Stomach (tissue), 8 donors: ENCODE measurements at regions not wholly inside any gene's neighbourhood (a gene's known extent, or its start where the extent isn't known, plus 50 kb on each side); places are given as distances from the start of the nearest gene placed in this dataset.

ENCODE experiments used
- DNase-seq, 2 donors: peaks; one replicate each; pipeline versions ENCODE4 v3.0.0 to v3.0.0-alpha.2; 2013 to 2019
- H3K27ac ChIP-seq, 5 donors: fragments of 200-600 bp in 4 of 5; sonication (generic) in 4 of 5; one replicate each; pipeline ENCODE4 v1.5.1; 2013 to 2019; ENCODE audit warnings: mild to moderate bottlenecking in 1 of 5, moderate library complexity in 1 of 5
- H3K27me3 ChIP-seq, 3 donors: fragments of 200-600 bp; sonication (generic); one replicate each; pipeline ENCODE4 v1.5.1; 2017 to 2019; ENCODE audit warnings: mixed run types in 1 of 3
- H3K36me3 ChIP-seq, 4 donors: fragments of 200-600 bp; sonication (generic); 1 replicate in 3 of 4; 2 replicates in 1 of 4; pipeline ENCODE4 v1.5.1; 2016 to 2019
- H3K4me1 ChIP-seq, 4 donors: fragments of 200-600 bp; sonication (generic); one replicate each; pipeline ENCODE4 v1.5.1; 2016 to 2019
- H3K4me3 ChIP-seq, 4 donors: fragments of 200-600 bp; sonication (generic) in 3 of 4; one replicate each; pipeline ENCODE4 v1.5.1; 2016 to 2019; ENCODE audit warnings: mild to moderate bottlenecking in 1 of 4
- H3K9me3 ChIP-seq, 4 donors: fragments of 200-600 bp; sonication (generic); one replicate each; pipeline ENCODE4 v1.5.1; 2016 to 2019
- EP300 ChIP-seq: sonication (generic); formaldehyde crosslinking; IDR thresholded peaks from one replicate; pipeline ENCODE4 v1.6.1; 2017; ENCODE audit warnings: antibody characterized with exemption
- POLR2A ChIP-seq, 4 donors: fragments of 450-650 bp; IDR thresholded peaks; one replicate each; pipeline ENCODE4 v1.6.1; 2016; ENCODE audit warnings: antibody characterized with exemption in 4 of 4, control low read depth in 2 of 4, mild to moderate bottlenecking in 1 of 4, moderate library complexity in 1 of 4
- POLR2AphosphoS5 ChIP-seq, 3 donors: sonication (generic); formaldehyde crosslinking; IDR thresholded peaks; one replicate each; pipeline ENCODE4 v1.6.1; 2016; ENCODE audit warnings: antibody characterized with exemption in 3 of 3
- WGBS, 5 donors: extraction: QIAGEN DNeasy Blood & Tissue Kit in 3 of 5; methylation state at CpG; one replicate each; pipeline versions ENCODE4 v1.1.5 to v1.1.7; 2013 to 2018; 5-methylcytosine and 5-hydroxymethylcytosine counted together
- intact Hi-C: fragments of 100-400 bp; cut with DNase I; formaldehyde crosslinking; loops from one replicate; pipeline ENCODE4 v1.15.1; 2023; ENCODE audit warnings: low total_unique reads
- TF ChIP-seq, protein P1 (sequence below), 7 experiments: fragments of 450-650 bp in 4 of 7; fragments of 200-600 bp in 3 of 7; sonication (generic) in 3 of 7; IDR thresholded peaks; one replicate each; pipeline ENCODE4 v1.5.1; 2016 to 2019; ENCODE audit warnings: antibody characterized with exemption in 7 of 7, control low read depth in 2 of 7, mild to moderate bottlenecking in 1 of 7
- donor health status: healthy with polysubstance abuse.
- donor health status: Bipolar disorder and iron deficiency.
- donor health status: healthy.

DNA sequence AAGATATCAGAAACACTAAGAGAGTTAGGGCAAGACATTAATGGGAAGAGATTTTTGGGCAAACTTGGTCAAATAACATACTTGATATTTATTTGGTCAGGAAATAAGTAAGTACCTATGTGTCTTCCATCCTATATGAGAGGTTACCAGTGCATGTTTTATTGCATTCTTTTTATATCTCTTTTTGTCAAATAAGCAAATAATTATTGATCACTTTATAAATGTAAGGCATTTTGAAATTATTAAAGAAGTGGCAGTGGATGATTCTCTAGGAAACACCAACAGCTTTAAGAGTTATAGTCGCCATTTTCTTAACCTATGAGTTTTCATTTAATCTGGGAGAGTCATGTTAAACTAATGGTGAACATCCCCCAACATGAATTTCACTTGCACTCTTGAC, 453.3 kb downstream of the MEIS1 start:
- DNase-seq = no peak
- Histone ChIP-seq H3K27me3 (no peaks in the 10 kb centered on the region), H3K36me3 (no peaks in the 10 kb centered on the region), H3K4me3 (no peak overlapping the region), H3K4me1 (peaks cover 0 to 16% (median 3%) of the 10 kb centered on the region in 4 donors), H3K9me3 (no peaks in the 10 kb centered on the region), H3K27ac (peak overlapping the region in 3 of 5 donors; percentile 14 to 74 (median 24))
- intact Hi-C loops = no loop called here
- 82 to 98% (median 92%) methylated on average over 1 of the region's 1 CpG for WGBS, 5 donors
- no peak for TF ChIP-seq POLR2A (IDR thresholded peaks at IDR 0.05)
- TF ChIP-seq POLR2AphosphoS5 (IDR thresholded peaks at IDR 0.05) = no peak
- TF ChIP-seq EP300 = no peak
- TF ChIP-seq, protein P1, sequence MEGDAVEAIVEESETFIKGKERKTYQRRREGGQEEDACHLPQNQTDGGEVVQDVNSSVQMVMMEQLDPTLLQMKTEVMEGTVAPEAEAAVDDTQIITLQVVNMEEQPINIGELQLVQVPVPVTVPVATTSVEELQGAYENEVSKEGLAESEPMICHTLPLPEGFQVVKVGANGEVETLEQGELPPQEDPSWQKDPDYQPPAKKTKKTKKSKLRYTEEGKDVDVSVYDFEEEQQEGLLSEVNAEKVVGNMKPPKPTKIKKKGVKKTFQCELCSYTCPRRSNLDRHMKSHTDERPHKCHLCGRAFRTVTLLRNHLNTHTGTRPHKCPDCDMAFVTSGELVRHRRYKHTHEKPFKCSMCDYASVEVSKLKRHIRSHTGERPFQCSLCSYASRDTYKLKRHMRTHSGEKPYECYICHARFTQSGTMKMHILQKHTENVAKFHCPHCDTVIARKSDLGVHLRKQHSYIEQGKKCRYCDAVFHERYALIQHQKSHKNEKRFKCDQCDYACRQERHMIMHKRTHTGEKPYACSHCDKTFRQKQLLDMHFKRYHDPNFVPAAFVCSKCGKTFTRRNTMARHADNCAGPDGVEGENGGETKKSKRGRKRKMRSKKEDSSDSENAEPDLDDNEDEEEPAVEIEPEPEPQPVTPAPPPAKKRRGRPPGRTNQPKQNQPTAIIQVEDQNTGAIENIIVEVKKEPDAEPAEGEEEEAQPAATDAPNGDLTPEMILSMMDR (IDR thresholded peaks at IDR 0.05) = no peak

DNA sequence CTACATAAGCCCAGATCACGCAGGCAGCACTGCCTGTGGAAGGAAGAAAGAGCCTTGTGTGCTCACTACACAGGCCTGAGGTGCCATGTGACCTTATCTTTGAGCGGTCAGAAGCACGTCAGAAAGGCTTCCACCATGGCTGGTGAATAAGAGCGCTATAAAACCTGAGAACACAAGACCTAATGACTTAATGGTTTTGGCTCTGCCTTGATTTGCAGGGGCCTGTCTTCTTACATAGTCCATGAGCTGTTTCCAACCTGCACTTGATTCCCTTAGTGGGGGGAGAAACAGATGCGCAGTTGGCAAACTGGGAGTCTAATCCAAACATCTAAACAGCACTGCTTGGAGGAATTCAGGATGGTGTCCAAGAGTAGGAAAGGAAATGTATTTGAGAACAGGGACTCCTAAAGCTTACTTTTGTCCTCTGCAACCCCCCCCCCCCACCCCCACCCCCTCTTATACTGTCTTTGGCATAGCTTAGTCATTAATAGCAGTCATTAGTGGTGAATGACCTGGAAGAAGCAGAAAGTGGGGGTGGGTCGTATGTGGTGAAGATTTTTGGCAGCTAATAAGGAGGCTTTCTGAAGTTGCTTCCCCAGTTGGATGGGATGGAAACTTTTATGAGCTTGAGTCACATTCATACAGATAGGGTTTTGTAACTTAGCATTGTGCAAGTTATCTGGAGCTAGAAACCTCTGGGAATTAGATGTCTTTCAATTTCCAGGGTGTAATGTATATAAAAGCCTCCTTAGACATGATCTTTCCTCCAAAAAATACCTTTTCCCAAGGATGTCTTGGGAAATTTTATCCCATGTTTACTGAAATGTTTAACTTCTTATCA, 454.1 kb downstream of the MEIS1 start:
- peak overlapping the region in 3 of 5 donors; percentile 14 to 74 (median 24) for H3K27ac ChIP-seq
- WGBS, 5 donors = 67 to 82% (median 76%) methylated on average over 4 to 6 of the region's 6 CpGs
- DNase-seq = peak in 1 of 2 donors; percentile 78
- TF ChIP-seq POLR2AphosphoS5 (IDR thresholded peaks at IDR 0.05) = peak in 1 of 3 donors; percentile 23
- TF ChIP-seq, protein P1 (IDR thresholded peaks at IDR 0.05) = no peak
- no peaks in the 10 kb centered on the region for H3K9me3 ChIP-seq
- H3K4me1 ChIP-seq = peaks cover 0 to 16% (median 3%) of the 10 kb centered on the region in 4 donors
- H3K27me3 ChIP-seq = no peaks in the 10 kb centered on the region
- intact Hi-C loops = no loop called here
- H3K36me3 ChIP-seq = no peaks in the 10 kb centered on the region
- H3K4me3 ChIP-seq = no peak overlapping the region

DNA sequence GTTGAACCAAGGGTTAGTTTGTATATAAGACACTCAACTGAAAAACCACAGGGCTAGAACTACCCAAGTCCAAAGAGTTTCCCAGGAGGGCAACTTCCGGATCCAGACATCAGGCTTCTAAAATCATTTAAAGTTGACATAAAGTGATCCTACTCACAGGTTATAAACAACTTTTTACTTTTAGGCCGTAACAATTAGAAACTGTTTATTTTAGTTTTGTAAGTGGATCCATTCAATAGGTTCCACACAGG, 454.6 kb downstream of the MEIS1 start:
- Histone ChIP-seq H3K27ac (peak overlapping the region in 3 of 5 donors; percentile 14 to 74 (median 24)), H3K36me3 (no peaks in the 10 kb centered on the region), H3K9me3 (no peaks in the 10 kb centered on the region), H3K27me3 (no peaks in the 10 kb centered on the region), H3K4me1 (peaks cover 0 to 16% (median 3%) of the 10 kb centered on the region in 4 donors), H3K4me3 (no peak overlapping the region)
- intact Hi-C loops = no loop called here
- no peak for DNase-seq
- no peak for TF ChIP-seq POLR2A (IDR thresholded peaks at IDR 0.05)
- TF ChIP-seq, protein P1 (IDR thresholded peaks at IDR 0.05) = no peak
- no peak for TF ChIP-seq EP300
- no peak for TF ChIP-seq POLR2AphosphoS5 (IDR thresholded peaks at IDR 0.05)
- 62 to 75% (median 69%) methylated on average over 2 of the region's 2 CpGs for WGBS, 5 donors

DNA sequence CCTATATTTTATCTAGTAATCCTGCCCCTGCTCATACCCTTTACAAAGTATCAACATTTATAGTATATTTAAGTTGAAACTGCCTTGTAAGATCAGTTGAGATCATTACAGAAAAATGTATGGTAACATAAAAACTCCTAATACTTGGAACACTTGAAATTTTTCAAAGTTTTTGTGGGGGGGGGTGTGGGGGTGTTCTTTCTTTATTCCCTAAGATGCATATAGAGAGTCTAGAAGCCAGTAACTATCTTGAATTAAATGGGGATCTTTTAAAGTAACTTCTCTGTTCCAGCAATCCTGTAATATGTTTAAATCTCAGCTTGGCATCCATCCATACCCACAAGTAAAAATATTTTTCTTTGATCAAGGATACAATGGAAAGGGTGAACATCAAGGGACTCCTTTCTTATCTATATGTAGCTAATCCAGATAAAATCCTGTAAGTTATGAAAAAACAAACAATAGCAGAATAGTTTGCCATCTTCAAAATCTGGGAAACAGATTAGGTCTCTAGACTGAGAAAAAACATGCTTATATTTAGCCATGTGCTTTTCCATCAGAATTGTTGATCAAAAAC, 455.3 kb downstream of the MEIS1 start:
- DNase-seq = no peak
- H3K4me1 ChIP-seq = peaks cover 0 to 16% (median 3%) of the 10 kb centered on the region in 4 donors
- H3K27ac ChIP-seq = peak overlapping the region in 2 of 5 donors; percentile 14 to 74
- no peaks in the 10 kb centered on the region for H3K9me3 ChIP-seq
- no peaks in the 10 kb centered on the region for H3K36me3 ChIP-seq
- intact Hi-C loops = no loop called here
- H3K27me3 ChIP-seq = no peaks in the 10 kb centered on the region
- TF ChIP-seq EP300 = no peak
- TF ChIP-seq POLR2A (IDR thresholded peaks at IDR 0.05) = no peak
- TF ChIP-seq POLR2AphosphoS5 (IDR thresholded peaks at IDR 0.05) = no peak
- TF ChIP-seq, protein P1 (IDR thresholded peaks at IDR 0.05) = no peak
- H3K4me3 ChIP-seq = no peak overlapping the region
